NCI-H1417 (cell line): ENCODE measurements at regions not wholly inside any gene's neighbourhood (a gene's known extent, or its start where the extent isn't known, plus 50 kb on each side); places are given as distances from the start of the nearest gene placed in this dataset.

Experiments
- DNase-seq, 3 experiments: peaks; one replicate each; lab custom pipeline; 2025; lab: John Stamatoyannopoulos, UW

- DNase-seq = no peak
These were observed 171.3 kb upstream of the GAS1 start for GRCh38 chr9:87118594-87118993.

- no peak for DNase-seq
These were observed 172.1 kb upstream of the GAS1 start for GRCh38 chr9:87119328-87119881.

- no peak for DNase-seq
These were observed 173.3 kb upstream of the GAS1 start for GRCh38 chr9:87120610-87121009.

GRCh38 chr9:87122947-87123685, 175.8 kb upstream of the GAS1 start:
- no peak for DNase-seq

GRCh38 chr9:87123830-87124229, 176.5 kb upstream of the GAS1 start:
- no peak for DNase-seq

- DNase-seq = no peak
These were observed 178.5 kb upstream of the GAS1 start for GRCh38 chr9:87125819-87126218.

- DNase-seq = no peak
These were observed 180.2 kb upstream of the GAS1 start for GRCh38 chr9:87127543-87127942.

- DNase-seq = no peak
These were observed 180.8 kb upstream of the GAS1 start for GRCh38 chr9:87127978-87128614.

GRCh38 chr9:87128844-87129493, 181.7 kb upstream of the GAS1 start:
- no peak for DNase-seq

GRCh38 chr9:87135074-87135473, 187.8 kb upstream of the GAS1 start:
- DNase-seq = no peak

- DNase-seq = no peak
These were observed 190.4 kb upstream of the GAS1 start for GRCh38 chr9:87137718-87138117.

- no peak for DNase-seq
These were observed 191.1 kb upstream of the GAS1 start for GRCh38 chr9:87138128-87139040.

- DNase-seq = no peak
These were observed 191.9 kb upstream of the GAS1 start for GRCh38 chr9:87139099-87139730.

- no peak for DNase-seq
These were observed 192.8 kb upstream of the GAS1 start for GRCh38 chr9:87140142-87140541.

GRCh38 chr9:87140605-87141109, 193.4 kb upstream of the GAS1 start:
- DNase-seq = no peak

- peak in 1 of 3 experiments; percentile 20 for DNase-seq
These were observed 193.8 kb upstream of the GAS1 start for GRCh38 chr9:87141124-87141523.

GRCh38 chr9:87146933-87147332, 199.6 kb upstream of the GAS1 start:
- peak in 1 of 3 experiments; percentile 26 for DNase-seq

- DNase-seq = no peak
These were observed 200.5 kb upstream of the GAS1 start for GRCh38 chr9:87147839-87148238.

GRCh38 chr9:87148331-87149104, 201.2 kb upstream of the GAS1 start:
- DNase-seq = peak in 1 of 3 experiments; percentile 20

GRCh38 chr9:87149799-87150198, 202.5 kb upstream of the GAS1 start:
- DNase-seq = no peak
